ENCODE measurements at regions not wholly inside any gene's neighbourhood (a gene's known extent, or its start where the extent isn't known, plus 50 kb on each side); places are given as distances from the start of the nearest gene placed in this dataset.
"Not testable (repeated sequence)": the region's sequence is repeated elsewhere in the genome, so short reads cannot be mapped to it uniquely, and the experiment has no call there.

- DNase-seq = peak in 1 of 2 experiments; percentile 55
Observed at GRCh38 chr18:34354351-34354750, 129.6 kb upstream of the NOL4 start.

DNA sequence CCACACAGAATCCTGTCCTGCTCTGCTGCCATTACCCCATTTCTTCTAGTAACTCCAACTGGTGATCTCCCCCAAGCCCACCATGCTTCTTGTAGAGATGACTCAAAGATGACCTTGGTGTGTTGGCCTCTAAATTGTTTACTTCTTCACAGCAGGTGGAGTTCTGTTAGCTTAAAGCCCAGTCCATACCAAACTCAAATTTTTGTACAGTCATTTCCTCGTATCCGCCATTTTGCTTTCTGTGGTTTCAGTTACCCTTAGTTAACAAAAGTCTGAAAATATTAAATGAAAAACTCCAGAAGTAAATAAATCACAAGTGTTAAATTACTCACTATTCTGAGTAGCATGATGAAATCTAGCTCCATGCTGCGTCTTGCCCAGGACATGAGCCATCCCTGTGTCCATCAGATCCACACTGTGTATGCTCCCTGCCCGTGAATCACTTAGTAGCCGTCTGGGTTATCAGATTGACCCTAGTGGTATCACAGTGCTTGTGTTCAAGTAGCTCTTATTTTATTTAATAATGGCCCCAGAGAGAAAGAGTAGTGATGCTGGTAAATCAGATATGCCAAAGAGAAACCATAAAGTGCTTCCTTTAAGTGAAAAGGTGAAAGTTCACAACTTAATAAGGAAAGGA lies 133.3 kb upstream of the NOL4 start:
- DNase-seq = no peak

DNA sequence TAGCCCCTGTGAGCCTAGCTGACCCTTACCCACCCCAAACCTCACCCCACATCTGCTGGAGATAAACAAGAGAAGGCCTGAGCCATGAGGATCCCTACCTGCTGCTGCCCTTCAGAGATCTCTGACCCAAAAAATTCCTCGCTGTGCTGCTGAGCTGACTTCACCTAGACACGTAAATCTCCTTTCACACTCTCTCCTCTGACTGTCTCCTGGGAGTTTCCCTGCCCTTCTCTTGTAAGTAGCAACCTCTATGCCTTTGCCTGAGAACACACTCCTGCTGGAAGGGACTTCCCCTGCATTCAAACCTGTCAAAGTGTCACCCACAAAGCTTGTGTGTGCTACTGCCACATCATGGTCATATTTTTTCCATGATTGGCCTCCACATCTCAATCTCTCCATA lies 134.2 kb upstream of the NOL4 start:
- DNase-seq = no peak

DNA sequence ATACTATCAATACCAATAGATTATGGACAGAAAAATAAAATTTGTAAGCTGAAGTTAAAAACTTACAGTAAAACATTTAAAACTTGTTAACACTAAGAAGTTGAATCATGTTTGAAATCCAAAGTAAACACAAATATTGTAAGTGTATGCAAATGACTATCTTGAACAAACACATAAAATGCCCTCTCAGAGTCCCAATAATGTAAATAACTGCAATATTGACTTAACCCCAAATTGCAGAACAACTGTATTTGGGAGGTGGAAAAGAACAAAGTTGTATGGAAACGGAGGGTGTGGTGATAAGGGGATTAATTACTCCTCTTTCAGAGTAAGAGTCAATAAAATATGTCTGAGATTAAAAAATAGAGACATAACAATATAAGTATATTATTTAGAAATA lies 140.0 kb upstream of the NOL4 start:
- no peak for DNase-seq

DNA sequence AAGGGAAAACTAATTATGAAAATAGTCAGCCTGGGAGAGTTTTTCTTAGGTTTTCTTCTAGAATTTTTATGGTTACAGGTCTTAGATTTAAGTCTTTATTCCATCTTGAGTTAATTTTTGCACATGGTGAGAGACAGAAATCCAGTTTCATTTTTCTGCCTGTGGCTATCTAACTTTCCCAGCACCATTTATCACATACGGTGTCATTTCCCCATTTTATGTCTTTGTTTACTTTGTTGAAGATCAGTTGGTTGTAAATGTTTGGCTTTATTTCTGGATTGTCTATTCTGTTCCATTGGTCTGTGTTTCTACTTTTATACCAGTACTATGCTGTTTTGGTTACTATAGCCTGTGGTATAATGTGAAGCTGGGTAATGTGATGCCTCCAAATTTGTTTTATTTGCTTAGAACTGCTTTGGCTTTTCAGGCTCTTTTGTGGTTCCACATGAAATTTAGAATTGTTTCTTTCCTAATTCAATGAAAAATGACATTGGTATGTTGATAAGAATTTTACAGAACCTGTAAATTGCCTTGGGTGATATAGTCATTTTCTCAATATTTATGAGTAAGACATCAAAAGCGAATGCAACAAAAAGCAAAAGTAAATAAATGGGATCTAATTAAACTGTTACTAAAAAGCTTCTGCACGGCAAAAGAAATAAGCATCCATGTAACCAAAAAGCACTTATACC lies 146.1 kb upstream of the NOL4 start:
- no peak for DNase-seq

GRCh38 chr18:34380326-34380725 lies 155.6 kb upstream of the NOL4 start:
- no peak for DNase-seq

DNA sequence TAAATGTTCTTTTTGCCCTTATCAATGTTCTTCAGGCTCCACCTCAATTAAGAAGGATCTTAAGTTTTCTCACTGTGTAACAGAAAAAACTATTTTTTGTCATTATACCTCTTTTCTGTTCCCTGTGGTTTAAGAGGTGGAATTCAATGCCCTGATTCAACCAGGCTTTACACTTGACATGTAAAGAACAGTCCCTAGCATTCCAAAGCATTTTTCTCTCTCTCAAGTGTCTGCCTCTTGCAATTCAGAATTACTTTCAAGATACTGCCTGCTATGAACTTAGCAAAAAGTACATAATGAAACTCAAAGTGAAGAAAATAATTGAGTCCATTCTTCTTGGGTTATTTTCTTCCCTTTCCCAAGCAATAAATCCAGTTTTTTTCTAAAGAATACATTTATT lies 160.6 kb upstream of the NOL4 start:
- DNase-seq = no peak

GRCh38 chr18:34386803-34387202 lies 162.1 kb upstream of the NOL4 start:
- no peak for DNase-seq

DNA sequence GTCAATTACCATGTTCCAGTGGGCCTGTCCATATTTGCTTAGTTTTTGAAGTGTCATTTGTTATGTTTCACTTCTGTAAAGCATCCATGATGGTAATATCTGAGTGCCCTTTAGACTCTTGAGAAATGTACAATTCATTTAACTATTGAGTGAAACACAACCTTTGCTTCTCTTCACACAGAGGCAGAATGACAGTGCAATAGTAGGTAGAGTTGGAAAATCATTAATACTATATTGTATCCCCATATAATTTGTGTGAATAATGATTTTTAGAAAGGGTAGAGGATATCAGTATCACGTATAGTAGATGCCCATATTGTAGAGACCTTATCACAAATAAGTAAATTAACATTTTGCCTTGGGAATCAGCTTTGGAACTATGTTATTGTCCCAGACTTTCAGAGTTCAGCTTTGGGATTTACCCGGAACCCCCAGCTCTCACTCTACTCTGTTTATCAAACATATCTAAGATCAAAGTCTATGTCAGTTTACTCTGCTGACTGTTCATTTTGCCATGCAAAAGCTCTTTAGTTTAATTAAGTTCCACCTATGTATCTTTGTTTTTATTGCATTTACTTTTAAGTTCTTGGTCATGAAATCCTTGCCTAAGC lies 172.7 kb upstream of the NOL4 start:
- no peak for DNase-seq

DNA sequence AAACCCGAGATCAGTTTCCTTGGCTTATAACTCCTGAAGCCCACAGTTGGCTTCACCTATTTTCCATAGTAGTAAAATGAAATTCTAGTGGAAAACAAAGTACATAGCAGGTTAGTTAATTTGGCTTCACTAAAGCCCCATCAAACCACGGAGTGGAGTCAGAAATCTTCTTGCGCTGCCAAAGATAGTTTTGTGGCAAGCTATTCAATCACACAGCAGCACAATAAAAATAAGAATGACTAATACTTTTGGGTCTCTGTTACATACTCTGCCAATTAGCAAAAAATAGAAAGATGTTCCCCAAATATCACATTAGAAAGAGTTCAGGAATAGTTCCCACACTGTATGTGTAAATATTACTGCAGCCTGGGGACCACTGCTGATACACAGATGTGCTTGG lies 175.2 kb upstream of the NOL4 start:
- DNase-seq = no peak

DNA sequence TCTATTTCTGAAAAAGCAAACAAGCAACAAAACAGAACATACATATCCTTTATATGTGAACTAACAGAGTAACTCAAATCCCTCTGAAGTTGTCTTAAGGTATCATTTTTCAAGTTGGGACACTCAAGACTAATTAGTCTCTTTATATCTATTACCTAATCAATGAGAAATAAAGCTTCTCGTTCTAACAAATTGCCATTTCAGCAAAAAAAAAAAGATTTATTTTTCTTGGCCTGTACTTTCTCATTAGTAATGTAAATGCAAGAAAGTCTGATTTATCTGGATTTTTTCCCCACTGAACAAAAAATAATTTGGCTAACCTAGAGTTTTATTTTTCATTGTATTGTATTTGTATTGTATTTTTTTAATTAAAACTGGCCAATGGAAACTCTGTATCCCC lies 176.1 kb upstream of the NOL4 start:
- DNase-seq = no peak

DNA sequence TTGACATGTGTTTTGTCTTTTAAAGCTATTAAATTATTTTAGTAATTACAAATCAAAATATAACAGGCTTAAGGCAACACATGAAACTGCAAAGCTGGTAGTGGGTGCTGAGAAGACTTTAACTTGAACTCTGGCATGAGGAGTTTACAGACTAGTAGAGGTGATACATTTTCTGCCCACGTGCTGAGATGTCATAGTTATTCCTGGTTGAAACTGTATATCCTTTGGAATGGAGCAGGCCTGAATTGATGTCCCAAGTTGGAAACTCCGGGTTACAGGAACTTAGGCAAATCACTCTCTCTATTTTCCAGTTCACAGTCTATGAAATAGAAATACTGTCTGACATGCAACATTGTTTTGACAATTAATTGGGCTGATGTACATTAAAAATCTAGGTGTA lies 177.1 kb upstream of the NOL4 start:
- no peak for DNase-seq

DNA sequence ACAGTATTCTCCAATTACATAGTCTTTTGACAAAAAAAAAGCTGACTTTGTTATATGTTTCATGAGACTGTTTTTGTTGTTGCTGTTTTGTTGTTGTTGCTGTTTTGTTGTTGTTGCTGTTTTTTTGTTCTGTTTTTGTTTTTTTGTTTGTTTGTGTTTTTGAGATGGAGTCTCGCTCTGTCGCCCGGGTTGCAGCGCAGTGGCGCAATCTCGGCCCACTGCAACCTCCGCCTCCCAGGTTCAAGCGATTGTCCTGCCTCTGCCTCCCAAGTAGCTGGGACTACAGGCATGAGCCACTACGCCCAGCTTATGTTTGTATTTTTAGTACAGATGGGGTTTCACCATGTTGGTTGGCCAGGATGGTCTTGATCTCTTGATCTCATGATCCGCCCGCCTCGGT lies 182.8 kb upstream of the NOL4 start:
- DNase-seq = not testable (repeated sequence)

GRCh38 chr18:34411952-34412351 lies 187.2 kb upstream of the NOL4 start:
- DNase-seq = no peak

DNA sequence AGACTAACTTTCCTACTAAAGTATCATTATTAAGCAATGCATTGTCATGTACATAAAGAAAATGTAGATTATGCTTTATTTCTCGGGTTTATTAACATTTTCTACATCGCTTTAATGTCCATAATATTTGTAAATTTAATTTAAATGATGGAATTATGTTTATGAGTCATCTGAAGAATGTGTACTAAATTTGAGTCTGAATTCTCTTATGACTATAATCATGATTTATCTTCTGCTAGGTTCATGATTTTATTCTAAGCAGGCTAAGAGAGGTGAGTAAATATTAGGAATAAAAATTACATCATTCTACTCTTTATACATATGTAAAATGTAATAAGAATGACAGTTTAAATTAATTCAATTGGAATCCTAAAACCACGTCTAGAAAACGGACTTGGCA lies 206.3 kb upstream of the NOL4 start:
- no peak for DNase-seq

DNA sequence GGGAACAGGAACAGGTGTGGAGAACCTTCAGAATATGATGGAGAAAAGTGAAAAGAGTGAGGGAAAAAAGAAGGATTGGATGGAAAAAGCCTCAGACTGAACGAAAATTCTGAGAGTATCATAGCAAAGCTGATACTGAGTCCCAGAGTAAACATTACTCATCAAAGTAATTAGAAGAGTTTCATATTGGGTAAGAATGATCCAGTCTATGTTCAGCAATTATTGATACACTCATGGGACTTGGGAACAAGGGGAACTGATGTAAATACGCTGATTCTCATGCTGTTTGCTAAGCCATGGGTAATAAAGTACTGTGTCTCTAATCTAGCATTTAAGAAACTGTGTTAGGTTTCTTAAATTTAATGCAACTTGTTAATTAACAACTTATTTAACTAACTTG lies 219.9 kb upstream of the NOL4 start:
- DNase-seq = no peak

GRCh38 chr18:34448662-34449061 lies 223.9 kb upstream of the NOL4 start:
- DNase-seq = no peak

GRCh38 chr18:34457761-34458160 lies 233.0 kb upstream of the NOL4 start:
- no peak for DNase-seq

DNA sequence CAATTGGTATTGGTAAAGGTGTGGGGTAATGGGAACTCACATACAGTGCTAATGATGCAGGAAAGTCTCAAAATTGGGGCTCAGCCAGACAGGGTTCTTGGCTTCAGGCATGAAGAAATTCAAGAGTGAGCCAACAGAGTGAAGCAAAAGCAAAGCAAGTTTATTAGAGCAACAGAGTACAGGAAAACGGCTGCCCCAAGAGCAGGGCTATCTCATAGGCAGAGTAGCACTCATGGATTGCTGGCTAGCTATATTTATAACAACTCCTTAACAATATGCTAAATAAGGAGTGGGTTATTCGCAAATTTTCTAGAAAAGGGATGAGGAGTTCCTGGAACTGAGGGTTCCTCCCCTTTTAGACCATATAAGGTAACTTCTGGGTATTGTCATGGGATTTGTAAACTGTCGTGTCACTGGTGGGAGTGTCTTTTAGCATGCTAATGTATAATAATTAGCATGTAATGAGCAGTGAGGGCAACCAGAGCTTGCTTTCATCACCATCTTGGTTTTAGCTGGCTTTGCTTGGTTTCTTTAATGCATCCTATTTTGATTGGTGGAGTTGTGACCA lies 233.8 kb upstream of the NOL4 start:
- DNase-seq = peak in 1 of 2 experiments; percentile 10

GRCh38 chr18:34461266-34461665 lies 236.6 kb upstream of the NOL4 start:
- DNase-seq = no peak

- peak in 1 of 2 experiments; percentile 46 for DNase-seq
Observed at GRCh38 chr18:34467058-34467457, 242.3 kb upstream of the NOL4 start.

GRCh38 chr18:34480162-34480700 lies 229.9 kb upstream of the DTNA start:
- no peak for DNase-seq

DNA sequence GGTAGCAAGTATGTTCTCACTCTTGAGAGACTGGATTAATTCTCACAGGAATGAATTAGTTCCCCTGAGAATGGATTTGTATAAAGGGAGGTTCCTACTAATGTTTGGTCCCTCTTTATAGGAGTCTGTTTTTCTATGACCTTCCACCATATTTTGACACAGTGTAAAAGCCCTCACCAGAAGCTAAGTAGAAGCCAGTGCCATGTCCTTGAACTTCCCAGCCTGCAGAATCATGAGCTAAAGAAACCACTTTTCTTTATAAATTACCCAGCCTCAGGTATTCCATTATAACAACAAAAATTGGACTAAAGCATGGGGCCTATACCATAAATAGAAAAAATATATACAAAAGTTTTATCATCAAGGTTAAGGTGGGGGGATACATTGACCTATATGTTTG lies 227.9 kb upstream of the DTNA start:
- DNase-seq = no peak

DNA sequence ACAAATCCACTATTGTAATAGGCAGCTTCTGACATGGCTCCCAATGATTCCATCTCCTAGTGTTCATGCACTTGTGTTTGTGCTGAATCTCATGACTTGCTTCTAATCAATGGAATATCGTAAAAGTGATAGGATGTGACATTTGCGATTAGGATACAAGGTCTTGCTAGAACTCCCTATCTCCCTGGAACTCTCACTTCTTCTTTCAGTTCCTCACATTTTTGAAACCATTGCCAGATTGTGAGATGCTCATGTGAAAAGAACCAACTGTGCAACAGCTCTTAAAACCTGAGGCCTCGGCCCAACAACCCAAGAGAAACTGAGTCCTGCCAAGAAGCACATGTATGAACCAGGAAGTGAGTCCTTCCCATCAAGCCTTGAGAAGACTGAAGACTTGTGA lies 226.9 kb upstream of the DTNA start:
- no peak for DNase-seq

Measured in NCI-H446 (cell line).